SK-N-MC (cell line): ENCODE measurements at regions not wholly inside any gene's neighbourhood (a gene's known extent, or its start where the extent isn't known, plus 50 kb on each side); places are given as distances from the start of the nearest gene placed in this dataset.

Source experiments
- EZH2 ChIP-seq: fragments of 200-600 bp; sonication (generic); IDR thresholded peaks from one replicate; pipeline ENCODE4 v1.6.1; 2017; ENCODE audit warnings: antibody characterized with exemption
- FOXP2 ChIP-seq: optimal IDR thresholded peaks from 2 replicates; pipeline ENCODE3; 2011; ENCODE audit warnings: mild to moderate bottlenecking, moderate library complexity; ENCODE audit not compliant: insufficient read depth; ENCODE audit errors: extremely low read length, control extremely low read depth
- POLR2AphosphoS5 ChIP-seq: IDR thresholded peaks from 2 replicates; pipeline ENCODE4 v1.6.1; 2012; ENCODE audit warnings: mild to moderate bottlenecking, low read depth, low read length, borderline replicate concordance

DNA sequence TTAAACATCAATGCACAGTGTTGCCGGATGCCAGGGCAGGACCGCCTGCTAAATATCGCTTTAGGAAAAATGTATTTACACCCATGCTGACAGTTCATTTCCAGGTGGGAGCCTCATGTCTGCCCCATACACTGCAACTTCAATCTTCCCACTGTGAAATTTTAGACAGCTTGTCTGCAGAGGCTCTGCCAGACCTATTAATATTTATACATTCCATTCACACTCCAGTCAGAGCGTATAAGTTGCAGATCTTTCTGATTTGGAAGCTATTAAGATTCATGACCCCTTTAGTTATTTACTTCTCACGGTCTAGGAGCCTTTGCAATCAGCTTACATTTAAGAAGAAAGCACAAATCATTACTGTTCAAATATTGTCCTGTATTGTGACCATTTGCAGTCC lies 357.4 kb downstream of the ATP23 start:
- TF ChIP-seq EZH2: no peak
- TF ChIP-seq POLR2AphosphoS5: no peak
- TF ChIP-seq FOXP2: no peak
